Umbilical cord (tissue), 1 donor: ENCODE measurements at regions not wholly inside any gene's neighbourhood (a gene's known extent, or its start where the extent isn't known, plus 50 kb on each side); places are given as distances from the start of the nearest gene placed in this dataset.
"Not testable (repeated sequence)": the region's sequence is repeated elsewhere in the genome, so short reads cannot be mapped to it uniquely, and the experiment has no call there.

Experiments used
- DNase-seq: peaks from one replicate; pipeline ENCODE4 v3.0.0-alpha.2; 2015; ENCODE audit warnings: low spot score

GRCh38 chr2:123808243-123808642 lies 216.8 kb upstream of the CNTNAP5 start:
- no peak for DNase-seq

- no peak for DNase-seq
These were observed 213.2 kb upstream of the CNTNAP5 start for GRCh38 chr2:123811846-123812245.

- DNase-seq: no peak
These were observed 208.9 kb upstream of the CNTNAP5 start for GRCh38 chr2:123816203-123816602.

GRCh38 chr2:123816928-123817327 lies 208.2 kb upstream of the CNTNAP5 start:
- no peak for DNase-seq

GRCh38 chr2:123826729-123827271 lies 198.3 kb upstream of the CNTNAP5 start:
- DNase-seq: no peak

- DNase-seq: no peak
These were observed 185.8 kb upstream of the CNTNAP5 start for GRCh38 chr2:123839326-123839725.

- DNase-seq: no peak
These were observed 185.1 kb upstream of the CNTNAP5 start for GRCh38 chr2:123840016-123840415.

- DNase-seq: no peak
These were observed 184.5 kb upstream of the CNTNAP5 start for GRCh38 chr2:123840574-123840973.

GRCh38 chr2:123851281-123851680 lies 173.8 kb upstream of the CNTNAP5 start:
- DNase-seq: no peak

GRCh38 chr2:123853161-123853560 lies 171.9 kb upstream of the CNTNAP5 start:
- no peak for DNase-seq

- DNase-seq: not testable (repeated sequence)
These were observed 166.1 kb upstream of the CNTNAP5 start for GRCh38 chr2:123859031-123859430.

- no peak for DNase-seq
These were observed 160.7 kb upstream of the CNTNAP5 start for GRCh38 chr2:123864416-123864815.

- no peak for DNase-seq
These were observed 154.7 kb upstream of the CNTNAP5 start for GRCh38 chr2:123870206-123870880.

GRCh38 chr2:123870881-123871276 lies 154.2 kb upstream of the CNTNAP5 start:
- DNase-seq: no peak

GRCh38 chr2:123890148-123890547 lies 134.9 kb upstream of the CNTNAP5 start:
- DNase-seq: no peak

- DNase-seq: no peak
These were observed 130.9 kb upstream of the CNTNAP5 start for GRCh38 chr2:123894167-123894566.

- no peak for DNase-seq
These were observed 129.4 kb upstream of the CNTNAP5 start for GRCh38 chr2:123895651-123896050.

GRCh38 chr2:123901256-123901655 lies 123.8 kb upstream of the CNTNAP5 start:
- DNase-seq: no peak

GRCh38 chr2:123906361-123906760 lies 118.7 kb upstream of the CNTNAP5 start:
- DNase-seq: no peak

- no peak for DNase-seq
These were observed 116.6 kb upstream of the CNTNAP5 start for GRCh38 chr2:123908522-123908921.

- DNase-seq: no peak
These were observed 112.9 kb upstream of the CNTNAP5 start for GRCh38 chr2:123912171-123912570.

- no peak for DNase-seq
These were observed 111.8 kb upstream of the CNTNAP5 start for GRCh38 chr2:123913143-123913735.

GRCh38 chr2:123915380-123915779 lies 109.7 kb upstream of the CNTNAP5 start:
- no peak for DNase-seq
